ENCODE measurements at regions not wholly inside any gene's neighbourhood (a gene's known extent, or its start where the extent isn't known, plus 50 kb on each side); places are given as distances from the start of the nearest gene placed in this dataset.

DNA sequence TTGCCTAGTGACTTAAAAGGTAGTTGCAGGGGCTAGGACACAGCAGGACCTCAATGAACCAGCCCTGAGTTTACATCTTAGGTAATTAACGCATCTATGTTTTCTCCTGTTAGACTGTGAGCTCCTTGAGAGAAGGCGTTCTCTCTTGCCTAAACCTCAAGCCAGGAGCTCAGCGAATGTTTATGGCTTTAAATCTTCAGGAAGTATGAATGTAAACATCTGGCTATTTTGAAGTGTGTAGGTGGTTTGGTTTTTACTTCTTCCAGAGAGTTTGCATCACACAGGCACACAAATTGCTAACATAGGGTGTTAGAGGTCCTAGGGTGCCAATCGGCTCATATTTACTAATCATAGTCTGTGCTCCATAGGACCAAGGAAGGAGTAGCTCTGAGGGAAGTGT, 387.7 kb upstream of the ZNF507 start:
- no peak for TF ChIP-seq CTCF (IDR thresholded peaks at IDR 0.05)
- ATAC-seq: no peak
- Histone ChIP-seq H3K27ac (no peak overlapping the region), H3K27me3 (no peaks in the 10 kb centered on the region), H3K4me1 (peaks cover 0 to 2% of the 10 kb centered on the region in 2 donors), H3K9me3 (no peaks in the 10 kb centered on the region), H3K36me3 (no peaks in the 10 kb centered on the region), H3K4me3 (no peak overlapping the region)
- DNase-seq: no peak
- intact Hi-C loops (cut with DNase I): no loop called here

DNA sequence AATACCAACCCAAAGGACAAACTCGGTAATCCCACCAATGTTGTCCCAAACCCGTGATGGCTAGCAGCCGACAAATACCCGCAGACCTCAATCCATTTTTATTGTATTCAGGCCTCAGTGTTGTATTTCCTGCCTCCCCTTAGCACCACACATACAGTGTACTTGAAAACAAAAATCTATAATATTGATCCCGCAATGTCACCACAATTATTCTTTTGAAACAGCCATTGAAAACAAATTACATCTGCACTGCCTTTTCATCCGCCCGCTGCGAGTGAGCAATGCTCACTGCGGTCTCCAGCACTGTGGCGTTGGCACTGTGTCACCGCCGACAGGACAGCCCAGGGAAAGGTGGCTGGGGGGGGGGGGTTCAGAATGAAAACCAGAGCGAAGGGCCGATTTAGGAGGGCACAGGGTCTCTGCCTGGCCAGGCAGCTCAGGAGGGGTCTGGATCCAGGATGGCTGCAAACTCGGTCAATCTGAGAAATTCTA, 385.8 kb upstream of the ZNF507 start:
- no peak overlapping the region for H3K4me3 ChIP-seq
- H3K4me1 ChIP-seq: peaks cover 0 to 8% of the 10 kb centered on the region in 2 donors
- H3K36me3 ChIP-seq: no peaks in the 10 kb centered on the region
- no peak for TF ChIP-seq CTCF (IDR thresholded peaks at IDR 0.05)
- no peak overlapping the region for H3K27ac ChIP-seq
- no peaks in the 10 kb centered on the region for H3K9me3 ChIP-seq
- intact Hi-C loops (cut with DNase I): no loop called here
- DNase-seq (no peak), ATAC-seq (no peak)
- no peaks in the 10 kb centered on the region for H3K27me3 ChIP-seq

- no peak for DNase-seq
- intact Hi-C loops (cut with DNase I): no loop called here
- no peak for TF ChIP-seq CTCF (IDR thresholded peaks at IDR 0.05)
- H3K4me1 ChIP-seq: peaks cover 0 to 8% of the 10 kb centered on the region in 2 donors
- no peak overlapping the region for H3K4me3 ChIP-seq
- no peaks in the 10 kb centered on the region for H3K9me3 ChIP-seq
- H3K27ac ChIP-seq: no peak overlapping the region
- no peaks in the 10 kb centered on the region for H3K27me3 ChIP-seq
- no peaks in the 10 kb centered on the region for H3K36me3 ChIP-seq
- ATAC-seq: no peak
Measured at GRCh38 chr19:31960474-31960873, 384.9 kb upstream of the ZNF507 start.

GRCh38 chr19:31961191-31961590, 384.2 kb upstream of the ZNF507 start:
- Histone ChIP-seq H3K36me3 (no peaks in the 10 kb centered on the region), H3K4me3 (no peak overlapping the region), H3K27me3 (no peaks in the 10 kb centered on the region), H3K9me3 (no peaks in the 10 kb centered on the region), H3K27ac (no peak overlapping the region), H3K4me1 (peaks cover 0 to 8% of the 10 kb centered on the region in 2 donors)
- intact Hi-C loops (cut with DNase I): no loop called here
- TF ChIP-seq CTCF (IDR thresholded peaks at IDR 0.05): no peak
- ATAC-seq: no peak
- no peak for DNase-seq

DNA sequence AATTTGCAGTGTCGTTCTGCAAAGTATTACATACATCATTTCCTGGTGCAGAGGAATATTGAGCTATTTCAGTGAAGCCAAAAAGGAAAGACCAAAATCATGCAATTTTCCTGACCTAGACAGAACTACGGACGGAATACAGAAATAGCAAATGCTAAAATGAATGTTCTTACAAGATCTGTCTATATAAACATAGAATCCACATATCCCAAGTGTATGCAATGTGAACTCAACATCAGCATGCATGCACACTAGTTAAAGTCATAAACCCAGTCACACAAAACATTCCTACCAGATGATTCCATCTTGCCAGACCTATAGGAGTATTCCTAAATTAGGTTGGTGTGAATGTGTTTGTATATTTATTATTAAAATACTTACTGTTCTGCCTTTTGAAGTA, 383.7 kb upstream of the ZNF507 start:
- no peak overlapping the region for H3K4me3 ChIP-seq
- DNase-seq (no peak), ATAC-seq (no peak)
- intact Hi-C loops (cut with DNase I): no loop called here
- H3K4me1 ChIP-seq: peaks cover 0 to 8% of the 10 kb centered on the region in 2 donors
- TF ChIP-seq CTCF (IDR thresholded peaks at IDR 0.05): no peak
- no peak overlapping the region for H3K27ac ChIP-seq
- no peaks in the 10 kb centered on the region for H3K27me3 ChIP-seq
- H3K36me3 ChIP-seq: no peaks in the 10 kb centered on the region
- no peaks in the 10 kb centered on the region for H3K9me3 ChIP-seq
